ENCODE measurements at regions not wholly inside any gene's neighbourhood (a gene's known extent, or its start where the extent isn't known, plus 50 kb on each side); places are given as distances from the start of the nearest gene placed in this dataset.
A peak's percentile ranks its signal among the peaks of the same experiment; 100 is the strongest.

GRCh38 chr4:64584125-64584524, 174.9 kb upstream of the TECRL start:
- no peak for DNase-seq (ENCODE audit: low read depth in 2 of 2)

GRCh38 chr4:64582492-64582891, 173.2 kb upstream of the TECRL start:
- no peak for DNase-seq (ENCODE audit: low read depth in 2 of 2)

GRCh38 chr4:64581422-64581821, 172.2 kb upstream of the TECRL start:
- DNase-seq (ENCODE audit: low read depth in 2 of 2) = no peak

- DNase-seq (ENCODE audit: low read depth in 2 of 2) = no peak
These were observed 154.9 kb upstream of the TECRL start for GRCh38 chr4:64564126-64564525.

GRCh38 chr4:64559571-64559970, 150.3 kb upstream of the TECRL start:
- DNase-seq (ENCODE audit: low read depth in 2 of 2) = no peak

GRCh38 chr4:64551125-64551524, 141.9 kb upstream of the TECRL start:
- no peak for DNase-seq (ENCODE audit: low read depth in 2 of 2)

GRCh38 chr4:64545593-64545992, 136.3 kb upstream of the TECRL start:
- DNase-seq (ENCODE audit: low read depth in 2 of 2) = no peak

- DNase-seq (ENCODE audit: low read depth in 2 of 2) = peak in 1 of 2 experiments; percentile 5
These were observed 130.1 kb upstream of the TECRL start for GRCh38 chr4:64539234-64539849.

GRCh38 chr4:64538219-64538618, 129.0 kb upstream of the TECRL start:
- DNase-seq (ENCODE audit: low read depth in 2 of 2) = no peak

- no peak for DNase-seq (ENCODE audit: low read depth in 2 of 2)
These were observed 124.4 kb upstream of the TECRL start for GRCh38 chr4:64533637-64534036.

GRCh38 chr4:64533159-64533558, 123.9 kb upstream of the TECRL start:
- no peak for DNase-seq (ENCODE audit: low read depth in 2 of 2)

GRCh38 chr4:64520421-64520820, 111.2 kb upstream of the TECRL start:
- no peak for DNase-seq (ENCODE audit: low read depth in 2 of 2)

- DNase-seq (ENCODE audit: low read depth in 2 of 2) = no peak
These were observed 109.3 kb upstream of the TECRL start for GRCh38 chr4:64518600-64518999.

GRCh38 chr4:64516176-64516575, 106.9 kb upstream of the TECRL start:
- DNase-seq (ENCODE audit: low read depth in 2 of 2) = no peak

- DNase-seq (ENCODE audit: low read depth in 2 of 2) = no peak
These were observed 98.8 kb upstream of the TECRL start for GRCh38 chr4:64508089-64508488.

GRCh38 chr4:64503945-64504675, 94.9 kb upstream of the TECRL start:
- no peak for DNase-seq (ENCODE audit: low read depth in 2 of 2)

- DNase-seq (ENCODE audit: low read depth in 2 of 2) = no peak
These were observed 94.2 kb upstream of the TECRL start for GRCh38 chr4:64503416-64503815.

GRCh38 chr4:64497491-64497890, 88.2 kb upstream of the TECRL start:
- no peak for DNase-seq (ENCODE audit: low read depth in 2 of 2)

- DNase-seq (ENCODE audit: low read depth in 2 of 2) = no peak
These were observed 86.7 kb upstream of the TECRL start for GRCh38 chr4:64495946-64496345.

- no peak for DNase-seq (ENCODE audit: low read depth in 2 of 2)
These were observed 80.4 kb upstream of the TECRL start for GRCh38 chr4:64489628-64490027.

GRCh38 chr4:64479338-64479737, 70.1 kb upstream of the TECRL start:
- no peak for DNase-seq (ENCODE audit: low read depth in 2 of 2)

GRCh38 chr4:64477127-64477526, 67.9 kb upstream of the TECRL start:
- DNase-seq (ENCODE audit: low read depth in 2 of 2) = no peak

- DNase-seq (ENCODE audit: low read depth in 2 of 2) = no peak
These were observed 56.0 kb upstream of the TECRL start for GRCh38 chr4:64465263-64465662.

GRCh38 chr4:64464581-64464980, 55.3 kb upstream of the TECRL start:
- DNase-seq (ENCODE audit: low read depth in 2 of 2) = no peak
